EL (cell line): ENCODE measurements at regions not wholly inside any gene's neighbourhood (a gene's known extent, or its start where the extent isn't known, plus 50 kb on each side); places are given as distances from the start of the nearest gene placed in this dataset.
A peak's percentile ranks its signal among the peaks of the same experiment; 100 is the strongest.
"Not testable (repeated sequence)": the region's sequence is repeated elsewhere in the genome, so short reads cannot be mapped to it uniquely, and the experiment has no call there.

ENCODE experiments used
- DNase-seq: peaks from one replicate; pipeline ENCODE4 v3.0.0-alpha.2; 2016

- no peak for DNase-seq
Measured at GRCh38 chr21:21858502-21859334, 860.5 kb downstream of the NCAM2 start.

- peak; percentile 60 for DNase-seq
Measured at GRCh38 chr21:21860888-21861287, 862.7 kb downstream of the NCAM2 start.

GRCh38 chr21:21864321-21864840, 866.2 kb downstream of the NCAM2 start:
- DNase-seq: no peak

GRCh38 chr21:21897275-21897883, 899.2 kb downstream of the NCAM2 start:
- DNase-seq: peak; percentile 26

GRCh38 chr21:21898801-21899200, 900.6 kb downstream of the NCAM2 start:
- peak; percentile 16 for DNase-seq

GRCh38 chr21:21902416-21902815, 904.2 kb downstream of the NCAM2 start:
- DNase-seq: not testable (repeated sequence)

GRCh38 chr21:21907271-21907670, 909.1 kb downstream of the NCAM2 start:
- DNase-seq: no peak

- no peak for DNase-seq
Measured at GRCh38 chr21:21915816-21916215, 917.6 kb downstream of the NCAM2 start.

- peak; percentile 27 for DNase-seq
Measured at GRCh38 chr21:21921410-21922232, 923.4 kb downstream of the NCAM2 start.

- no peak for DNase-seq
Measured at GRCh38 chr21:21929226-21929625, 931.0 kb downstream of the NCAM2 start.

- no peak for DNase-seq
Measured at GRCh38 chr21:21929789-21930188, 931.6 kb downstream of the NCAM2 start.

- no peak for DNase-seq
Measured at GRCh38 chr21:21952566-21952965, 954.4 kb downstream of the NCAM2 start.

GRCh38 chr21:21955204-21955603, 957.0 kb downstream of the NCAM2 start:
- DNase-seq: no peak

- DNase-seq: no peak
Measured at GRCh38 chr21:21957490-21957889, 959.3 kb downstream of the NCAM2 start.

- no peak for DNase-seq
Measured at GRCh38 chr21:21963911-21964310, 965.7 kb downstream of the NCAM2 start.

- peak; percentile 11 for DNase-seq
Measured at GRCh38 chr21:21968810-21969209, 970.6 kb downstream of the NCAM2 start.

- DNase-seq: no peak
Measured at GRCh38 chr21:21969211-21969610, 971.0 kb downstream of the NCAM2 start.

GRCh38 chr21:21971384-21971783, 973.2 kb downstream of the NCAM2 start:
- DNase-seq: peak; percentile 44

- DNase-seq: peak; percentile 23
Measured at GRCh38 chr21:21973806-21974205, 975.6 kb downstream of the NCAM2 start.

GRCh38 chr21:21996891-21997290, 998.7 kb downstream of the NCAM2 start:
- DNase-seq: no peak

GRCh38 chr21:21997390-21998333, 999.5 kb downstream of the NCAM2 start:
- DNase-seq: no peak

GRCh38 chr21:22019766-22020165, 1021.6 kb downstream of the NCAM2 start:
- DNase-seq: peak; percentile 1
